GM12801 (cell line): ENCODE measurements at regions not wholly inside any gene's neighbourhood (a gene's known extent, or its start where the extent isn't known, plus 50 kb on each side); places are given as distances from the start of the nearest gene placed in this dataset.

Experiments used
- CTCF ChIP-seq: IDR thresholded peaks from one replicate; pipeline ENCODE4 v1.5.1; 2011; ENCODE audit warnings: control low read depth; ENCODE audit not compliant: insufficient read length; ENCODE audit errors: extremely low read depth

GRCh38 chr18:1658908-1659566, 754.4 kb downstream of the ADCYAP1 start:
- no peak for TF ChIP-seq CTCF

- TF ChIP-seq CTCF, result peak; percentile 4
Observed at GRCh38 chr18:1663879-1664705, 759.4 kb downstream of the ADCYAP1 start.

GRCh38 chr18:1665079-1665478, 760.4 kb downstream of the ADCYAP1 start:
- no peak for TF ChIP-seq CTCF

- TF ChIP-seq CTCF, result no peak
Observed at GRCh38 chr18:1668279-1668678, 763.6 kb downstream of the ADCYAP1 start.

DNA sequence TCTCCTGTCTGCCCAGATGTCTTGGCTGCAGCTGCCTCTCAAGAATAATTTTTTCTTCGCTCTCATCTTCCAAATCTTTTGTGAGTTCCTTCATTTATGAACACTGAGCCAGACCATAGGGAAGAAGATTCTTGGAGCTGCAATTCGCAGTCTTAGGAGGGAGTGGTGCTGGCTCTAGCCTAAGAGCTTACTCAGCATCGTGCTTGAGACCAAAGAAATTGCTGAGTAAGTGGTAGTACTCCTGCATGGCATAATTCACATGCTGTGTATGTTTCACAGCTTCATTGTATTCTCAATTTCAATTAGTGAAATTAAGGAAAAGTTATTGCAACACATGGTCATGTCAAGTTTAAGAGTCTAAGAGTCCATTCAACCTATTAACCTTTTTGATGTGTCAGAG, 771.7 kb downstream of the ADCYAP1 start:
- no peak for TF ChIP-seq CTCF

DNA sequence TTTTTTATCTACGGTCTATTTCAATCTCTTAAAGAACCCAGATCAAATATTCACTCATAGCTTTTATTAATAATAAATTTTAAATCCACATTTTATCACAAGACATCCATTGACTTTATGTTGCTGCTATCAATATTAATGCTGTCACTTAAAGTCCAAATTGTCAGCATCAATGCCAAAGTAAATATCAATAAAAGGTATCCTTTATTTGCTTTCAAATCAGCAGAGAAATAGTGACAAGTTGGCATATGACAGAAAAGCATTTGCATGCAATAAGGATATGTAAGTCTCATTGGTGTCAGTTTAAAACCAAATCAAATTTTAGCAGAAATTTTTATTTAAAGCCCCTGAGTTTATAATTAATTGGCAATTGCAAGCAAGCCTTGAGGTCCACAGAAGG, 775.4 kb downstream of the ADCYAP1 start:
- TF ChIP-seq CTCF, result no peak

- TF ChIP-seq CTCF, result no peak
Observed at GRCh38 chr18:1691863-1692262, 787.2 kb downstream of the ADCYAP1 start.
